ENCODE measurements at regions not wholly inside any gene's neighbourhood (a gene's known extent, or its start where the extent isn't known, plus 50 kb on each side); places are given as distances from the start of the nearest gene placed in this dataset.

- TF ChIP-seq EZH2 (IDR thresholded peaks at IDR 0.05) = no peak
- TF ChIP-seq POLR2AphosphoS5 (IDR thresholded peaks at IDR 0.05; ENCODE audit: borderline replicate concordance, low read depth, low read length) = no peak
These were observed 797.8 kb downstream of the CCDC85A start for GRCh38 chr2:56981554-56981953.
